DND-41 (cell line): ENCODE measurements at regions not wholly inside any gene's neighbourhood (a gene's known extent, or its start where the extent isn't known, plus 50 kb on each side); places are given as distances from the start of the nearest gene placed in this dataset.

Source experiments
- CTCF ChIP-seq: IDR thresholded peaks from 2 replicates; pipeline ENCODE4 v1.5.1; 2012; ENCODE audit warnings: borderline replicate concordance, low read length, moderate library complexity, mild to moderate bottlenecking; ENCODE audit not compliant: poor library complexity, severe bottlenecking; ENCODE audit errors: extremely low read depth
- EZH2 ChIP-seq: IDR thresholded peaks from 3 replicates; pipeline ENCODE4 v1.6.1; 2012; ENCODE audit warnings: borderline replicate concordance, low read depth, mild to moderate bottlenecking, moderate library complexity, low read length, inconsistent platforms; ENCODE audit not compliant: severe bottlenecking

GRCh38 chr15:70193734-70194133 lies 96.0 kb upstream of the TLE3 start:
- TF ChIP-seq CTCF (no peak), EZH2 (no peak)
